ENCODE measurements at regions not wholly inside any gene's neighbourhood (a gene's known extent, or its start where the extent isn't known, plus 50 kb on each side); places are given as distances from the start of the nearest gene placed in this dataset.

DNA sequence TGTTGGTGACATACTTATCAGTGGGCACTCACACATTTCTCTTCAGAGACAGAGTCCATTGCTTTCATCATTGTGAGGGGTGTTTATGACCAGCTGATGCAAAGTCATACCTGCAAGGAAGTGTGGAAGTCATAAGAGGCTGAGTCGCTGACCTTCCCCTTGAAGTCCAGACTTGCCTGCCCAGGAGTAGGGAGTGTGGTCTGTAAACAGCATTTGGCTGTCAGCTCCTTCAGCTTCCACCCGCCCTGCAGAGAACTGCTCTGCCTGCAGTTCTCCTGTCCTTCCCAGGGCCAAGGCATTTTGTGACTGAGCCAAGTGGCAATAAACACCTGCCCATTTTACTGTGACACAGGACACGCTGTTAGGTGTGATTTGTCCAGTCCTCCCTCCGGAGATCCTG, 801.3 kb downstream of the BCL11B start:
- TF ChIP-seq, protein P1, sequence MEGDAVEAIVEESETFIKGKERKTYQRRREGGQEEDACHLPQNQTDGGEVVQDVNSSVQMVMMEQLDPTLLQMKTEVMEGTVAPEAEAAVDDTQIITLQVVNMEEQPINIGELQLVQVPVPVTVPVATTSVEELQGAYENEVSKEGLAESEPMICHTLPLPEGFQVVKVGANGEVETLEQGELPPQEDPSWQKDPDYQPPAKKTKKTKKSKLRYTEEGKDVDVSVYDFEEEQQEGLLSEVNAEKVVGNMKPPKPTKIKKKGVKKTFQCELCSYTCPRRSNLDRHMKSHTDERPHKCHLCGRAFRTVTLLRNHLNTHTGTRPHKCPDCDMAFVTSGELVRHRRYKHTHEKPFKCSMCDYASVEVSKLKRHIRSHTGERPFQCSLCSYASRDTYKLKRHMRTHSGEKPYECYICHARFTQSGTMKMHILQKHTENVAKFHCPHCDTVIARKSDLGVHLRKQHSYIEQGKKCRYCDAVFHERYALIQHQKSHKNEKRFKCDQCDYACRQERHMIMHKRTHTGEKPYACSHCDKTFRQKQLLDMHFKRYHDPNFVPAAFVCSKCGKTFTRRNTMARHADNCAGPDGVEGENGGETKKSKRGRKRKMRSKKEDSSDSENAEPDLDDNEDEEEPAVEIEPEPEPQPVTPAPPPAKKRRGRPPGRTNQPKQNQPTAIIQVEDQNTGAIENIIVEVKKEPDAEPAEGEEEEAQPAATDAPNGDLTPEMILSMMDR (IDR thresholded peaks at IDR 0.05; ENCODE audit: extremely low read depth in 1 of 2, insufficient read depth in 1 of 2, low read depth in 1 of 2, low read length in 2 of 2) = no peak
- no peak for TF ChIP-seq POLR2A (IDR thresholded peaks at IDR 0.05; ENCODE audit: low read depth, low read length)
- TF ChIP-seq, protein P2, sequence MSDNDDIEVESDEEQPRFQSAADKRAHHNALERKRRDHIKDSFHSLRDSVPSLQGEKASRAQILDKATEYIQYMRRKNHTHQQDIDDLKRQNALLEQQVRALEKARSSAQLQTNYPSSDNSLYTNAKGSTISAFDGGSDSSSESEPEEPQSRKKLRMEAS (IDR thresholded peaks at IDR 0.05; ENCODE audit: insufficient read depth, insufficient read length) = no peak
